Mucosa of descending colon (tissue), 3 donors: ENCODE measurements at regions not wholly inside any gene's neighbourhood (a gene's known extent, or its start where the extent isn't known, plus 50 kb on each side); places are given as distances from the start of the nearest gene placed in this dataset.
A peak's percentile ranks its signal among the peaks of the same experiment; 100 is the strongest.

Experiments
- ATAC-seq: fragments of 200-7000 bp; cut with Tn5 transposase; one replicate; pipeline ENCODE4 v1.9.1; 2020; ENCODE audit warnings: mild to moderate bottlenecking, moderate library complexity
- DNase-seq, 3 donors: peaks; one replicate each; pipeline ENCODE4 v3.0.0-alpha.2; 2020
- H3K36me3 ChIP-seq: fragments of 200-600 bp; one replicate; pipeline ENCODE4 v1.8.0; 2021; ENCODE audit warnings: low read depth, mild to moderate bottlenecking
- H3K4me1 ChIP-seq: fragments of 200-600 bp; one replicate; pipeline ENCODE4 v1.8.0; 2021; ENCODE audit warnings: low read depth, mild to moderate bottlenecking
- H3K4me3 ChIP-seq: fragments of 200-600 bp; one replicate; pipeline ENCODE4 v1.8.0; 2021; ENCODE audit warnings: mild to moderate bottlenecking
- H3K9me3 ChIP-seq: fragments of 200-600 bp; one replicate; pipeline ENCODE4 v1.8.0; 2021; ENCODE audit warnings: mild to moderate bottlenecking
- intact Hi-C, 2 donors: fragments of 100-400 bp; cut with DNase I in 1 of 2; cut with micrococcal nuclease in 1 of 2; formaldehyde crosslinking; loops; one replicate each; pipeline versions ENCODE4 v1.11.0 to v1.11.1; 2022; cut with DNase I, micrococcal nuclease
- TF ChIP-seq, protein P1 (sequence below): fragments of 200-600 bp; IDR thresholded peaks from one replicate; pipeline ENCODE4 v1.8.0; 2022; ENCODE audit warnings: antibody characterized with exemption, mild to moderate bottlenecking
- donor health status: DM: no; HTN: no; CAD: no; lungs with moderate emphysema.
- donor health status: DM: no; HTN: no; CAD: no.
- donor health status: DM: no; HTN: yes; CAD: no.

DNA sequence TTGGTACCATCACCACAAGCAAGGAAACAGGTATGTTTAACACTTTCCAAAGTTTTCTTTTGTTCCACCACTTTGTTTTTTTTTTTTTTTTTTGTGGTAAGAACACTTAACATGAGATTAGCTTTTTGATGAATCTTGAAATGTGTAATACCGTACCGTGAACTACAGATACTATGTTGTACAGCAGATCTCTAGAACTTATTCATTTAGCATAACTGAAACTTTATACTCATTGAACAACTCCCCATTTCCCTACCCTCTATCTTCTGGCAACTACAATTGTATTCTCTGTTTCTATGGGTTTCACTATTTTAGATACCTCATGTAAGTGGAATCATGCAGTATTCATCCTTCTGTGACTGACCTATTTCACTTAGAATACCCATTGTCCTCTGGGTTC, 162.7 kb upstream of the ITGB1 start:
- no peak overlapping the region for H3K4me3 ChIP-seq
- H3K36me3 ChIP-seq = no peaks in the 10 kb centered on the region
- intact Hi-C loops = no loop called here
- TF ChIP-seq, protein P1, sequence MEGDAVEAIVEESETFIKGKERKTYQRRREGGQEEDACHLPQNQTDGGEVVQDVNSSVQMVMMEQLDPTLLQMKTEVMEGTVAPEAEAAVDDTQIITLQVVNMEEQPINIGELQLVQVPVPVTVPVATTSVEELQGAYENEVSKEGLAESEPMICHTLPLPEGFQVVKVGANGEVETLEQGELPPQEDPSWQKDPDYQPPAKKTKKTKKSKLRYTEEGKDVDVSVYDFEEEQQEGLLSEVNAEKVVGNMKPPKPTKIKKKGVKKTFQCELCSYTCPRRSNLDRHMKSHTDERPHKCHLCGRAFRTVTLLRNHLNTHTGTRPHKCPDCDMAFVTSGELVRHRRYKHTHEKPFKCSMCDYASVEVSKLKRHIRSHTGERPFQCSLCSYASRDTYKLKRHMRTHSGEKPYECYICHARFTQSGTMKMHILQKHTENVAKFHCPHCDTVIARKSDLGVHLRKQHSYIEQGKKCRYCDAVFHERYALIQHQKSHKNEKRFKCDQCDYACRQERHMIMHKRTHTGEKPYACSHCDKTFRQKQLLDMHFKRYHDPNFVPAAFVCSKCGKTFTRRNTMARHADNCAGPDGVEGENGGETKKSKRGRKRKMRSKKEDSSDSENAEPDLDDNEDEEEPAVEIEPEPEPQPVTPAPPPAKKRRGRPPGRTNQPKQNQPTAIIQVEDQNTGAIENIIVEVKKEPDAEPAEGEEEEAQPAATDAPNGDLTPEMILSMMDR = no peak
- H3K9me3 ChIP-seq = no peaks in the 10 kb centered on the region
- DNase-seq = no peak
- no peaks in the 10 kb centered on the region for H3K4me1 ChIP-seq
- no peak for ATAC-seq

DNA sequence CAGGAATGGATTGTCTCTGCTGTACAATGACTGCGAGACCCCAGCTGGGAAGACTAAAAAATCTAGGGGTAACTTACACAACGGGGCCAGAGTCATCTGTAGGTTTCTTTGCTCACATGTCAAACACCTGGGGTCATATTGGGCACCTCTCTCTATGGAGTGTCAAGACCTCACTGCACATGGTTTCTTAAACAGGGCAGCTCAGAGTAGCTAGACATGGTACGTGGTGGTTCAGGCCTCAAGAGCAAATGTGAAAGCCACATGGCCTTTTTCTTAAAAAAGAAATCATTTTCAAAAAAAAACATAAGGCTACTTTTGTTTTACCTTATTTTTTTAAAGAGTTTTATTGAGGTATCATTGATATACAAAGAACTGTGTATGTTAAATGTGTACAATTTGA, 162.2 kb upstream of the ITGB1 start:
- H3K4me3 ChIP-seq = no peak overlapping the region
- H3K4me1 ChIP-seq = no peaks in the 10 kb centered on the region
- ATAC-seq (no peak), DNase-seq (no peak)
- TF ChIP-seq, protein P1 = no peak
- H3K9me3 ChIP-seq = no peaks in the 10 kb centered on the region
- intact Hi-C loops = no loop called here
- H3K36me3 ChIP-seq = no peaks in the 10 kb centered on the region

DNA sequence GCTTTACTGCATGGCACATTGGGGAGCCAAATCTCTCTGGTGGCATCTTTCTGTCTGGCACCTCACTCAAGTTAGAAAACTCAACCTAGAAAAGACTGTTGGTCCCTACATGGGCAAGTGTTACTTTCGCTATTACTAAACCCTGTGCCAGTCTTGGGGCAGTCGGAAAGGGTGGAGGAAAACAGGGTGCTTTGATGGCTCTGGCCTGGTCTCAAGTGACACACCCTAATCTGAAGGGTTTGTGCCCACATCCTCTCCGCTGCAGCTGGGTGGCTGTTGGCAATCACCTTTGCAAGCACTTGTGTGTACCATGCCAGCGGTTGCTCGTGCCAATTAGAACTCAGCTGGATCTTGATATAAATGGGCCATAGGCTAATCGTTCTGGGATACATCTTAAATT, 159.8 kb upstream of the ITGB1 start:
- H3K36me3 ChIP-seq = no peaks in the 10 kb centered on the region
- DNase-seq (no peak), ATAC-seq (peak; percentile 56)
- no peaks in the 10 kb centered on the region for H3K4me1 ChIP-seq
- no peaks in the 10 kb centered on the region for H3K9me3 ChIP-seq
- H3K4me3 ChIP-seq = no peak overlapping the region
- TF ChIP-seq, protein P1 = no peak
- intact Hi-C loops = no loop called here

DNA sequence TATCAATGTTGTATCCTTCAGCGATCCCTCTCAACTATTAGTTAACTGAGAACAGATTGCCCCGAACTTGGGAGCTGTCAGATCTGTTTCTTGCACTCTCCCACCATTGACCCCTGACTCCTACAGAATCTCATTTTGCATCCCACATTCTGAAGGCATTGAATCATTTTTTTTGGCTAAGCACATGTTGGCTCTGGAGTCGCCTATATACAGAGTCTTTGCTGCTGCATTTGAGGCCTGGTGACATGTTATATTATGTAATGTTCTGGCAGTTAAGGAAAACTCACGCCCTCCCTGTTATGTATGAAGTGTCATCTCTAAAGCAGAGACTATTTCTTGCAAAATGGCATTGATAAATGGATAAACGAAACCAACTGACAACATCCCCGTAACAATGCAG, 159.2 kb upstream of the ITGB1 start:
- Histone ChIP-seq H3K4me3 (no peak overlapping the region), H3K36me3 (no peaks in the 10 kb centered on the region), H3K9me3 (no peaks in the 10 kb centered on the region), H3K4me1 (no peaks in the 10 kb centered on the region)
- no peak for DNase-seq
- intact Hi-C loops = no loop called here
- ATAC-seq = no peak
- TF ChIP-seq, protein P1 = no peak

DNA sequence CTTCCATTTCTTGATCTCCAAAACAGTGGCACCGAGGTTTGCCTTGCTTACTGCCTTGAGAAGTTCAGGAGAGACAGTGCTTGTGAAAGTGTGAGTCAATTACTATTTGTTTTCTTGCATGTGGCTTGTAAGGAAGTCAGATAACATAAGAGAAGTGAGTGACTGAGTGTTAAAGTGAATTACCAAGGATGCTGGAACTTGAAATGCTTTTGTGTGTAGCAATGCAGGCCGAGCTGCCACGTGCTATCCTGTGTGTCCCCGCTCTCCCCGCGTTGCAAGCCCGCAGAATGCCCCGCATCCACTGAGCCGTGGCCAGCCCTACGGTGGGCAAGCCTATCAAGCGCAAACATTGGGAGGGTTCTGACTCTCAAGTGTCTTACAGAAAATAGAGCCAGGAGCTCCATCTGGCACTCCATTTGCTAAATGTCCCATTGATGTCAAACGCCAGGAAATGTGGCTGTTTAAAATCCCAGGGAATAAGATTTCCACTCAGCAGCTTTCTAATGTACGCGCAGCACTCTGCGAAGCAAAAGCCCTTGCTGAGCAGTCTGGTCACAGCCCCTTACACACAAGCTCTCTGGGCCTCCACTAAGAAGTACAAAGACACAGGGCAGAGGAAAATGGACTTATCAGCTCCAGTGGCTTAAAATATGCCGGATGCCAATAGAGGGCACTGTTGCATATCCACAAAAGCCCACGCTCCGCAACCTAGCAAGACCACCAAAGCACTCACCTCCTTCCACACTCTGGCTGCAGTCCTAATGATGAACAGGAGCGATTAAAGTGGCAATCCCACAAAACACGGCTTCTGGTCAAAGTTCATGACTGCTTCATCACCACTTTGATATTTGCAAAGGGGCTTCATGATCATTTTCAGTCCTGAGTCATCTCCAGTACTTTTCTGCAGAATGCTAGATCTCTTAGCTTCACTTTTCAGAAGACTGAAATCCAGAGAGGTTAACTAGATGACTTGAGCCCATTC, 158.0 kb upstream of the ITGB1 start:
- Histone ChIP-seq H3K9me3 (no peaks in the 10 kb centered on the region), H3K4me1 (no peaks in the 10 kb centered on the region), H3K4me3 (no peak overlapping the region), H3K36me3 (no peaks in the 10 kb centered on the region)
- DNase-seq (peak in 1 of 3 donors; percentile 31), ATAC-seq (no peak)
- intact Hi-C loops = no loop called here
- TF ChIP-seq, protein P1 = no peak
